Activated B cell treated with CpG ODN at 0.5 μM for 24 hours (primary cell): ENCODE measurements at regions not wholly inside any gene's neighbourhood (a gene's known extent, or its start where the extent isn't known, plus 50 kb on each side); places are given as distances from the start of the nearest gene placed in this dataset.

Experiments used
- ATAC-seq: fragments of 200-7000 bp; cut with Tn5 transposase; one replicate; pipeline ENCODE4 v1.10.0; 2021; ENCODE audit warnings: low read depth, mild to moderate bottlenecking, moderate library complexity
- CTCF ChIA-PET: fragments of 350-600 bp; sonication (Branson Sonifier 250); formaldehyde crosslinking; loops from one replicate; lab custom pipeline; 2021; ENCODE audit warnings: antibody characterized with exemption; lab: Charles Lee
- POLR2A ChIA-PET: fragments of 350-600 bp; sonication (Branson Sonifier 250); formaldehyde crosslinking; loops from one replicate; lab custom pipeline; 2021; ENCODE audit warnings: antibody characterized with exemption; lab: Charles Lee
- DNase-seq: peaks from one replicate; pipeline ENCODE4 v3.0.0; 2022
- H3K27ac Mint-ChIP-seq: one replicate; pipeline ENCODE4 v1.8.0; 2020; ENCODE audit warnings: mixed read lengths
- H3K27me3 Mint-ChIP-seq: one replicate; pipeline ENCODE4 v1.8.0; 2021; ENCODE audit warnings: mixed read lengths
- H3K36me3 Mint-ChIP-seq: one replicate; pipeline ENCODE4 v1.8.0; 2021; ENCODE audit warnings: low read depth, mixed read lengths
- H3K4me1 Mint-ChIP-seq: one replicate; pipeline ENCODE4 v1.8.0; 2021; ENCODE audit warnings: mixed read lengths
- H3K4me3 Mint-ChIP-seq: one replicate; pipeline ENCODE4 v1.8.0; 2020; ENCODE audit warnings: mild to moderate bottlenecking, mixed read lengths
- H3K9me3 Mint-ChIP-seq: one replicate; pipeline ENCODE4 v1.8.0; 2020; ENCODE audit warnings: mixed read lengths
- CTCF ChIP-seq: fragments of 200-600 bp; IDR thresholded peaks from one replicate; pipeline ENCODE4 v1.8.0; 2022; ENCODE audit warnings: antibody characterized with exemption, mild to moderate bottlenecking
- intact Hi-C: fragments of 100-400 bp; cut with micrococcal nuclease; formaldehyde crosslinking; loops from one replicate; pipeline ENCODE4 v1.15.1; 2024

GRCh38 chr13:74336546-74336945 is 202.3 kb upstream of the KLF12 start:
- Mint-ChIP-seq H3K36me3 (no peaks in the 10 kb centered on the region), H3K27me3 (peaks cover 3% of the 10 kb centered on the region), H3K9me3 (peaks cover 2% of the 10 kb centered on the region), H3K4me1 (no peaks in the 10 kb centered on the region), H3K27ac (no peak overlapping the region), H3K4me3 (no peak overlapping the region)
- intact Hi-C loops = no loop called here
- CTCF ChIA-PET = no interaction called here
- no peak for DNase-seq
- no peak for TF ChIP-seq CTCF
- ATAC-seq = no peak
- POLR2A ChIA-PET = no interaction called here

GRCh38 chr13:74335370-74335769 is 201.2 kb upstream of the KLF12 start:
- ATAC-seq (no peak), DNase-seq (no peak)
- Mint-ChIP-seq H3K36me3 (no peaks in the 10 kb centered on the region), H3K4me3 (no peak overlapping the region), H3K4me1 (no peaks in the 10 kb centered on the region), H3K27me3 (peaks cover 3% of the 10 kb centered on the region), H3K27ac (no peak overlapping the region), H3K9me3 (no peaks in the 10 kb centered on the region)
- intact Hi-C loops = no loop called here
- no peak for TF ChIP-seq CTCF
- CTCF ChIA-PET = no interaction called here
- POLR2A ChIA-PET = no interaction called here

DNA sequence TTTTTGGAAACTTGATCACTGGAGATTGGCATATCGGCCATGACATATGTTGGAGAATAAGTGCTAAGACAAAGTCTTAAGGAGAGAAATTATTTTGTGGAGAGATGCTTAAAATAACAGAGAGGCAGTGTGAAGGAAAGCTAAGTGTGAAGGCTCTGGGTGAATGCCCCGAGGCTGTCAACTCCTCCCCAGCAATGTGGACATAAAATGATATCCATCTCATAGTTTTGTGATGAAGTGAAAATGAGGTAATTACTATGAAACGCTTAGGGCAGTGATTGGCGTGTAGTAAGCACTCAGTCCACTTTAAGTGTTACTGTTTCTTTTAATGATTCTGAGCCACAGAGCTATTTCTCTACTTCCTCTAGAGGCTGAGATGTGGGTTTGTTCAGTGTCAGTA is 195.8 kb upstream of the KLF12 start:
- Mint-ChIP-seq H3K36me3 (no peaks in the 10 kb centered on the region), H3K27ac (no peak overlapping the region), H3K9me3 (peaks cover 3% of the 10 kb centered on the region), H3K4me1 (no peaks in the 10 kb centered on the region), H3K4me3 (no peak overlapping the region), H3K27me3 (peaks cover 13% of the 10 kb centered on the region)
- no peak for ATAC-seq
- ChIA-PET POLR2A (no interaction called here), CTCF (interaction anchor here (0.8 to 1.0 kb wide), 2 partner anchors 12 to 40 kb away, joined by 3 read pairs; no protein-coding TSS in a partner anchor)
- DNase-seq = no peak
- intact Hi-C loops = no loop called here
- no peak for TF ChIP-seq CTCF

- ChIA-PET POLR2A (no interaction called here), CTCF (no interaction called here)
- Mint-ChIP-seq H3K27me3 (peaks cover 13% of the 10 kb centered on the region), H3K9me3 (peaks cover 3% of the 10 kb centered on the region), H3K4me1 (no peaks in the 10 kb centered on the region), H3K36me3 (no peaks in the 10 kb centered on the region), H3K27ac (no peak overlapping the region), H3K4me3 (no peak overlapping the region)
- no peak for ATAC-seq
- no peak for TF ChIP-seq CTCF
- intact Hi-C loops = no loop called here
- DNase-seq = no peak
Measured at GRCh38 chr13:74325106-74325505, 190.9 kb upstream of the KLF12 start.

DNA sequence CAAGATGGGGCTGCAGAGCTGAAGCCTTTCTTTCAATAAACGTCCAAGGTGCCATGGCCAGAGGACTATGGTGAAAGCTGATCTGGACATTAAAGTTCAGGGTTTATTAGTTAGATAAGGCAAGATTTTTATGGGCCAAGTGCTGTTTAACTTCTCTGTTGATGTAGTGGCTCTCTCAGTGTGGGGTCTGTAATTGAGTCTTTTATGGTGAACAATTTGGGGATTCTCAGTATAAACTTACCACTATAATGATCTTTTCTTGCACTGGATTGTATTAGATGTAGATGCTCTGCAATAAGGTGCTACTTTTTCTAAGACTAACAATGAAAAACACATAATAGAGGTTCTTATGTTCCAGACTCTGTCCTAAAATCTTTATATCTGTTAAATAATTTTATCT is 190.1 kb upstream of the KLF12 start:
- no peak for DNase-seq
- Mint-ChIP-seq H3K4me1 (no peaks in the 10 kb centered on the region), H3K27ac (no peak overlapping the region), H3K4me3 (no peak overlapping the region), H3K36me3 (no peaks in the 10 kb centered on the region), H3K27me3 (peaks cover 16% of the 10 kb centered on the region), H3K9me3 (peaks cover 3% of the 10 kb centered on the region)
- CTCF ChIA-PET = no interaction called here
- intact Hi-C loops = no loop called here
- no peak for TF ChIP-seq CTCF
- ATAC-seq = no peak
- POLR2A ChIA-PET = no interaction called here
